ENCODE measurements at regions not wholly inside any gene's neighbourhood (a gene's known extent, or its start where the extent isn't known, plus 50 kb on each side); places are given as distances from the start of the nearest gene placed in this dataset.

DNA sequence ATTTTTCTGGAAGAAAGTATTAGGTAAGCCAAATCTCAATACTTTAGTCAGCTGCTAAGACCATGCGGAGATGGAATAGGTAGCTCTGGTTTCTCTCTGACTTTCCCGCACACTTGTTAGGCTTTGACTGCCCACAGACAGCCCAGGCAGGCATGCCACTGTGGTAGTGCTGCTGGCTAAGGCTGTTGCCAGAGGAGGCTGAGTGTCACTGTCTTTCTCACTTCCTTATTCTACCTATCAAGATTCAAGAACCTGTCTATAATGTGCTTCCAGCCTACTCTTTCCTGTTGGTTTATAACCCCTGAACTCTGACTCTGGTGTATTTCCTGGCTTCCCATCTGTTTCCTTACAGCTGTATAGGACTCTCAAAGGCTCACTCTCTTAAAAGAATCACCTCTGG, 81.8 kb upstream of the TRPC5 start:
- TF ChIP-seq, protein P1, sequence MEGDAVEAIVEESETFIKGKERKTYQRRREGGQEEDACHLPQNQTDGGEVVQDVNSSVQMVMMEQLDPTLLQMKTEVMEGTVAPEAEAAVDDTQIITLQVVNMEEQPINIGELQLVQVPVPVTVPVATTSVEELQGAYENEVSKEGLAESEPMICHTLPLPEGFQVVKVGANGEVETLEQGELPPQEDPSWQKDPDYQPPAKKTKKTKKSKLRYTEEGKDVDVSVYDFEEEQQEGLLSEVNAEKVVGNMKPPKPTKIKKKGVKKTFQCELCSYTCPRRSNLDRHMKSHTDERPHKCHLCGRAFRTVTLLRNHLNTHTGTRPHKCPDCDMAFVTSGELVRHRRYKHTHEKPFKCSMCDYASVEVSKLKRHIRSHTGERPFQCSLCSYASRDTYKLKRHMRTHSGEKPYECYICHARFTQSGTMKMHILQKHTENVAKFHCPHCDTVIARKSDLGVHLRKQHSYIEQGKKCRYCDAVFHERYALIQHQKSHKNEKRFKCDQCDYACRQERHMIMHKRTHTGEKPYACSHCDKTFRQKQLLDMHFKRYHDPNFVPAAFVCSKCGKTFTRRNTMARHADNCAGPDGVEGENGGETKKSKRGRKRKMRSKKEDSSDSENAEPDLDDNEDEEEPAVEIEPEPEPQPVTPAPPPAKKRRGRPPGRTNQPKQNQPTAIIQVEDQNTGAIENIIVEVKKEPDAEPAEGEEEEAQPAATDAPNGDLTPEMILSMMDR (conservative IDR thresholded peaks at IDR 0.05; ENCODE audit: low read depth, low read length), result no peak
- H3K4me3 ChIP-seq (ENCODE audit: low read length), result no peak overlapping the region
- no peak for DNase-seq (ENCODE audit: low read depth)

- TF ChIP-seq, protein P1 (conservative IDR thresholded peaks at IDR 0.05; ENCODE audit: low read depth, low read length), result no peak
- no peak for DNase-seq (ENCODE audit: low read depth)
Measured at GRCh38 chrX:112163906-112164305, 81.3 kb upstream of the TRPC5 start.

GRCh38 chrX:112148397-112148796, 65.8 kb upstream of the TRPC5 start:
- TF ChIP-seq, protein P1 (conservative IDR thresholded peaks at IDR 0.05; ENCODE audit: low read depth, low read length), result no peak
- DNase-seq (ENCODE audit: low read depth), result no peak
- H3K4me3 ChIP-seq (ENCODE audit: low read length), result no peak overlapping the region

More at GRCh38 chrX:112163906-112164305, 81.3 kb upstream of the TRPC5 start:
- H3K4me3 ChIP-seq (ENCODE audit: low read length), result no peak overlapping the region

DNA sequence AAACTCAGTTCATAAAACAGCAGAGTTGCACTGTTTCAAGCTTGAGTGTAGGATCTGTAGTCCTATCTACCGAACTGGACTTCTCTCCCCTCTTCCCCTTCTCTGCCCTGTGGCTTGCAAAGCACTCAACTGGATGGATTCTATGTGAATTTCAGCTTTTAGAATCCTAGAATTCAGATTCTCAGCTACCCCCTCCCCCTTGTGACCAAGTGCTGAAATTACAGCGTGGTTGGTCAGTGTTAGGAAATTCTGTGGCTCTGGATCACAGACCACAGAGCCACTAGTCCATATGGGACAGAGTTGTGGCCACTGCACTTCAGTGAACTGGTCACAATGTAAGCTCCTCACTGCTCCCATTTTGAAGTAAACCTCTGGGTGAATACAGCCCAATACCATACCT, 64.6 kb upstream of the TRPC5 start:
- TF ChIP-seq, protein P1 (conservative IDR thresholded peaks at IDR 0.05; ENCODE audit: low read depth, low read length), result peak; percentile 52
- DNase-seq (ENCODE audit: low read depth), result no peak
- H3K4me3 ChIP-seq (ENCODE audit: low read length), result no peak overlapping the region

DNA sequence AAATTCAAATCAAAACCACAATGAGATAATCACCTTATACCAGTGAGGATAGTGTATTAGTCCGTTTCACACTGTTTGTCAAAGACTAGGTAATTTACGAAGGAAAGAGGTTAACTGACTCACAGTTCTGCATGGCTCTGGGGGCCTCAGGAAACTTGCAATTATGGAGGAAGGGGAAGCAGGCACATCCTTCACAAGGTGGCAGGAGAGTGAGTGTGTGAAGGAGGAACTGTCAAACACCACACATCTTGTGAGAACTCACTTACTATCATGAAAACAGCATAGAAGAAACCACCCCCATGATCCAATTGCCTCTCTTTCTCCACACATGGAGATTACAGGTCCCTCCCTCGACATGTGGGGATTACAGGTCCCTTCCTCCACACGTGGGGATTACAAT, 54.7 kb upstream of the TRPC5 start:
- H3K4me3 ChIP-seq (ENCODE audit: low read length), result no peak overlapping the region
- TF ChIP-seq, protein P1 (conservative IDR thresholded peaks at IDR 0.05; ENCODE audit: low read depth, low read length), result no peak
- no peak for DNase-seq (ENCODE audit: low read depth)

All from retinal pigment epithelial cell (primary cell).